ENCODE measurements at regions not wholly inside any gene's neighbourhood (a gene's known extent, or its start where the extent isn't known, plus 50 kb on each side); places are given as distances from the start of the nearest gene placed in this dataset.

DNA sequence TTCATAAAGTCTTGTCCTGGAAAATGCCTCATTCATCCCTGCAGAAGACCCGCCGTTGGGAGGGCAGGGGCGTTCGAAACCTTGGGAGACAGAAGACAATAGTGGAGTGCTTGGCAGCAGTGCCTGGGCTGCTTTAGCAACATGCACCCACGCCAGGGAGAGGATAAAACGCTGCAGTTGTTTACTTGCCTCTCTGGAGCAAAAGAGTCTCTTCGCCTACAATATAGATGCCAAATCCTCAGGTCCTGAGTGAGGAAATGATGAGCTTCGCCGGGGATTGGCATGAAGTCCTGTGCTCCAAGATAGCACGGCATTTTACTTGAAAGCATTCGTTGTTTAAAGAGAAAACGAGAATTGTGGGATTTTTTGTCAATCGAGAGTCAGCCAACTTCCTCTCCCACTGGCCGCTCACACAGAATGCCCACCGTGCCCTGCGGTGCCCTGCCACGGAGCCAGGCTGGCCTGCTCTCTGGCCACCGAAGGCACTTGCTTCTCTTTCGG is 152.5 kb upstream of the POU3F3 start:
- no peak for DNase-seq (ENCODE audit: low read depth, low spot score)

DNA sequence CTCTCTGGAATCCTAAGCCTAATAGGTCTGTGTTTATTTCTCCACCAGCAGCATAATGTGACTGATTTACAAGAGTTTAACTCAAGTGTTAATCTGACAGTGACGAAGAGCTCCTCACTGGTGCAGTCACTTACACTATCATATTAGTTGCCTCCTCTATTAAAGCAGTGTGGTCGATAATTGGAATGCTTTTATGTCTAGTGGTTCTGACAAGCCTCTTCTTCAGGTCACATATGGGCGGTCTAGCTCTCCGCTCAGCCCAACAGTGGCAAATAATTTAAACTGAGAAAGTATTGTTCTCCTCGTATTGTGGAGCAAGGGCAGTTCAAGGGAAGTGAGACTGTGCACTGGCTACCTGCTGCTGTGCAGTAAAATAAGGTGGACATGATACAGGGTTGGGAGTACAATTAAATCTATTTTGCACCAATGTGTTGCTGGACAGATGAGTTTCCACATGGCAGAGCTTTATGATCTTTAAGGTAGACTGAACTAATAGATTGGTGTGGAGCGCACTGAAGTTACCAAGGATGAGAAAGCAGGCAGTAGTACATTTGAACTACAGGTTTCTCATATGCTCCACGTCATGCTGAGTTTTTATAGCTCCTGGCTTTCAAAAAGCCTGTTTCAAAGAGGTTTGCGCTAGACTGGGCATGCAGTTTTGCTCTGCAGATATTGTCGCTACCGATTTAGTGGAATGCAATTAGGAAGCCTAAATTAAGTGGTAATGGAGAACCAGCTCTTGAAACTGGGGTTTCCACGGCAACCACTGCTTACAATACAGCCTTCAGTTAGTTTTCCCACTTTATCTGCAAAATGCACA is 151.7 kb upstream of the POU3F3 start:
- DNase-seq (ENCODE audit: low read depth, low spot score) = no peak

DNA sequence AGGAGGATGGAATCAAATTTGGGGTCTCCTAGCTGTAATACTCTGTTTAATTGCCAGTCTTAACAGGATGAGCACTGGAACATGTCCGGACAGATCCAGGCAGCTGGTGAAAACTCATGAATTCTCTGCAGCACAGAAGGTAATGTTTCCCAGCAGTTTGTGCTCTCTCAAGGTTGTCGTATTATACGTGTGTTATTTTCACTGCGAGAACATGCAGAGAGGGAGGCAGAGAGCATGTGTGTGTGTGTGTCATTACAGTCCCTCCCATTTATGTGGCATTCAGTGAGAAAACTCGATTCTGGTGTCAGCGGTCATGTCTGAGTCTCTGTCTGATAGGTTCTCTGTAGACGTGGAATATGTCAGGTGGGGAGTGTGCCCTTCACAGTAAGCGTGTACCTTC is 150.2 kb upstream of the POU3F3 start:
- DNase-seq (ENCODE audit: low read depth, low spot score) = no peak

DNA sequence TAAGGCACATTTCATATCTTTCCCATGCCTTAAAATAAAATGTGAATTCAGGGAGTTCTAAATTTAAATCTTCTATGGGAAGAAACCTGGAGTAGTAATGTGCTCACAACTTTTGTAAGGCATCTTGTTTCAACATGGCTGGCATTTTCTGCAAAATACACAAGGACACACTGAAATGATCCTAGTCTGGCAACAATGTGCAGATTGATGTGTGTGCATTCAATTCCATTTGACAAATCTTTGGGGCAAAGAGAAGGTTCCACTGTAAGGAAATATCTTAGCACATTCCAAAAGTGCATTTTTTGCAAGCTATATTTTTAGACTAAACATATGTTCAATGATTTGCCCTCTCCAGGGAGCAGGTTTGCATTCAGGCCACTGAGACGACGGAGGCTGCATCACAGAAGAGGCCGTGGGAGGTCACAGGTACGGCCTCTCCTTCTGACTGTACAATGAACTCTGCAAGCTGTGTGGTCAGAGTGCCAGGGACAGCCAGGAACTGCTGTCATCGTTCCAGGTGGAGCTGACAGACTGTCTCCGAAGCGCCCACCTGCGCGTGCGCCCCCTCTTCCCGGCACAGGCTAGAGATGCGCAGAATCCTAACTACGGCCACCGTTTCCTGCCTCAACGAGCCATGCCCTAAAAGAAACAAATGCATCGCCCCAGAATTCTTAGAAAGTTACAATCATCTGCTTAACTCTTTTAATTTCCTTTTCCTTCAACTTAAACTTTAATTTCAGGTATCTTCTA is 149.2 kb upstream of the POU3F3 start:
- DNase-seq (ENCODE audit: low read depth, low spot score) = no peak

DNA sequence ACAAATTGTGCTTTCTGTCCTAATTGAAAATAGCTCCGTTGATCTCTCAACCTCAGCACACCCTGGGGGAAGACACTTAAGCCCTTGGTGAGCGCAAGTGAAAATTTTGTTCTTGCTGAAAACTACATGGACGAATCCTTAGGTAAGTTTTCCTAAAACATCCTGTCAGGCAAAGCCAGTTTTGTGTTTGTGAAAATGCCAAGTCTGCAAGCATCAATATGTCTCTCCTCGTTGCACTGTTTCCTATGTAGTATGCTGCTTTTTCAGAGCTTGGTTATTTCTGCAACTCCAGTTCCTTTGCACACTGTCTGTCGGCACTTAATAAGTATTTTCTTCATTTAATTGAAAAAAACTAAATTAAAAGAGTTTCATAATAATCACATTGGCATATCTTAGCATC is 146.9 kb upstream of the POU3F3 start:
- no peak for DNase-seq (ENCODE audit: low read depth, low spot score)

DNA sequence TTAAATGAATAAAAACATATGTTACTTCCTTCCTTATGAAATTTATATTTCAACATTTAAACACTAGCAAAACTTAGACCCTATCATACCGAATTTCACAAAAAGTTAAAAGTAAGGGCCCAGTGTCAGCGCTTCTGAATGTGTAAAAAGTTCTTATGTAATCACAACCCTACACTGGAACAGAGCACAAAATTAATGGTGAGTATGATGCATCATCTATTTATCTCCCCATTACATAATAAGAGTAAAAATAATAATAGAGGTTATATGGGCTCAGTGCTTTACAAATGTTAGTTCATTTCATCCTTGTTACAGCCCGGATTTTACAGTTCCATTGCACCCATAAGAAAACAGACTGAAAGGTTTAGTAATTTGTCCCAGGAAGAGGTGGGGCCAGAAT is 144.9 kb upstream of the POU3F3 start:
- no peak for DNase-seq (ENCODE audit: low read depth, low spot score)

DNA sequence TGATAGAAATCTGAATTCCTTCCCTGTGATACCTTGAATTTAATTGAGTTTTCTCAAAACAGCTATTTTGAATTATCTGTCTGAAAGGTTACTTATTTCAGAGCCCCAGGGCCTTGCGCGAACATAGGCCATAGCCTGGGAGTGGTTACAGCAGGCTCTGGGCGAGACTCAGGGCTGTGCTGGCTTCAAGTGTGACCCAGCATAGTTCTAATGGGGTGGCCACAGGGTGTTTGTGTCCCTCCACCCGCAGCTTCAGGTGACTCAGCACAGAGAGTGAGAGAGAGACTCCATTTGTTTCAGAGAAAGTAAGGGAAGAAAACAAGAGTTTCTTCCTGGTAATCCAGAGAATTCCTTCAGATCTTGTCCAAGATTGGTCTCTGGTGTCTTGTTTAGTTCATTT is 137.9 kb upstream of the POU3F3 start:
- no peak for DNase-seq (ENCODE audit: low read depth, low spot score)

DNA sequence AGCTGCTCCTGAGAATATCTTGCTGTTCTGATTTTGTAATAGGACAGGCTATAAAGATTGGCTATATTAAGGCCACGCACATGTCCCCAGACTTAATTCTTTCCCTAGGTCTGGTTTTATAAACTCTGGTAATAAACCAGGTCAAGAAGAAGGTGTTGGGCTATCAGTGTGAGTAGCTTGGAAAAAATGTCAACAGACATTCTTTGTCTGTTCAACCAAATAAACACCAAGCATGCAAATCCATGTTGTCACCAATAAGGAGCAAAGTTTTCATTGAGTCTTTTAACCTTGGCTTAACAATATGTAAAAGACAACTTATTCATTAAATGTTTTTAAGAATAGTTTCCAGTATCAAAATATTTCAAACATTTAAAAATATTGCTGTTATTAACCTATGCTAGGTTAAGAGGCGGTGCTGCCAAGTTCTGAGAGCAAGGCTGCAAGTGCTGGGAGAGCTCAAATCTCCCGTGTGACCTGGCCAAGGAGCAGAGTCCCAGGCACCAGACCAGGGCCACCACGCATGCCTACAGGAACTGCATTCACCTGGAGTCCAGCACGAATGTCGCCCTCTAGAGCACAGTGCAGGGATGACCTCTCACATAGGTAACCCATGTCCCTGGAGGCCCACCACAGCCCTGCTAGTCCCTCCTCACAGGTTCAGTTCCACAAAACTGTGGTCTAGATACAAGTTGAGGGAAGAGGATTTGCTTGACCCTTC is 120.5 kb upstream of the POU3F3 start:
- DNase-seq (ENCODE audit: low read depth, low spot score) = peak; percentile 69

DNA sequence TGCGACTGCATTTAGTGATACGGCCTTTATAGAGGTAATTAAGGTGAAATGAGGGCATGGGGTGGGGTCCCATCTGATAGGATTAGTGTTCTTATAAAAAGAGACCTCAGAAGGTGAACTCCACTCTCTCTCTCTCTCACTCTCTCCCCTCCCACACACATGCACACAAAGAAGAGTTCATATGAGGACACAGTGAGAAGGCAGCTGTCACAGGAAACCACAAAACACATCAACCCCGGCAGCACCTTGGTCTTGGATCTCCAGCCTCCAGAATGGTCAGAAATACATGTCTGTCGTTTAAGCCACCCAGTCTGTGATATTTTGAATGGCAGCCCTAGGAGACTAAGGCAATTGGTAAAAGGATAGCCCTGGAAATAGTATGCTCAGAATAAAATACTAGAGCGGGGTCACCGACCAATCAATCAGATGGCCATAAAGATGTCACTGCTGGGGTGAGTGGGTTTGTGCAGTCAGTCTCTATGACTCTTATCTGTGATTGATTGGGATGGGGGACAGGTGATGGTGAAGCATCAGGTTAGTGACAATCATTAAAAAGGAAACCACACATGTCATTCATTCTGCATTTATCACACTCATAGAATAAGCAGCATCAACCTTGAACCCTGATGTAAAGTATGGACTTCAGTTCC is 118.9 kb upstream of the POU3F3 start:
- no peak for DNase-seq (ENCODE audit: low read depth, low spot score)

DNA sequence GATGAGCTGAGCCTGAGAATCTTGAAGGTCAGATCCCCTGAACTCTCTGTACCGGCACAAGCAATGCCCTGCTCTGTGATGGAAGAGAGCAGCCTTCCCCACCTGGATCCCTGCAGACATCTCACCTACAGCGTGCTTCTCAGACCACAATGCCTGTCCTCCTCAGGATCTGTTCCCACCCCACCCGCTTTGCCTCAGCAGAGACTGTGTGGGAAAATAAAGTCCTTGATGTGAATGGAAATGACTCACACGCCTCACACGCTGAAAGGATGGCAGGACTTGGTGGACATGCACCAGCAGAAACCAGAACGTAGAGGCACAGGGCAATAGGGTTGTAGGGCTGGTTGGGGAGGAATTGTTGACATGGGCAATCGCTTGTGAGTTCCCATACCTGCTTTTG is 117.9 kb upstream of the POU3F3 start:
- no peak for DNase-seq (ENCODE audit: low read depth, low spot score)

DNA sequence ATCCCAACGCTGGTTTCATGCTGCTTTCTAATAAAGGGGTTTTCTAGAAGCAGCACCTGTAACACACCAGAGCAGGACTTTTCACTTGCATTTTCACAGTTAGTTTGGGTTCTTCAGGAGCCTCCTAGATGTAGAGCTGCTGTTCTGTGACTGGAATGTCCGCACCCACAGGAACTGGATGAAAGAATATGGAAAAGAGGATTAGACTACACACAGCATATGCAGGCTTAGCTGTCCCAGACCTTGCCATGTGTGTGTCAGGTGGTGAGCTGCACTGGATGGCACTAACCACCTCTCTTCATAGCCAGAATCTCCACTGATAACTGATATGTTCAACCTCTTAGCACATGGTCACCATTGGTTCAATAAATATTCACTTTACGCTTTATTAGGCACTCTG is 112.1 kb upstream of the POU3F3 start:
- no peak for DNase-seq (ENCODE audit: low read depth, low spot score)

DNA sequence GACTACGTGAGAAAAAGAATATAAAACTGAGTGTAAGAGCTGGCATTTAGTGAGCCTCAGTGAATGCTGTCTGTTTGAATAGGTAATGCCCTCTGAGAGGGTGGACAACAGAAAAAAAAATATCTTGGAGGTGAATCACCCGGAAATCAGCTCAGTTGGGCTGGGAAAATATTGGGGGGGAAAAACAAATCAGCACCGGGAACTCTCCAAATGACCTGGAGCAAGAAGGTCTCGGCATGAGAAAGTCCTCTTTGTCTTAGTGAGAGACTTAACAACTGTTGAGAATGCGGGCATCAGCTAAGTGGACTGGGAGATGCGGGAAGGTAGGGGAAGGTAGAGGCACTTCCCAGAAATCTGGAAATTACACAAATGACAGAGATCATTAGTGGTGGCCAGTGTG is 109.4 kb upstream of the POU3F3 start:
- peak; percentile 14 for DNase-seq (ENCODE audit: low read depth, low spot score)

DNA sequence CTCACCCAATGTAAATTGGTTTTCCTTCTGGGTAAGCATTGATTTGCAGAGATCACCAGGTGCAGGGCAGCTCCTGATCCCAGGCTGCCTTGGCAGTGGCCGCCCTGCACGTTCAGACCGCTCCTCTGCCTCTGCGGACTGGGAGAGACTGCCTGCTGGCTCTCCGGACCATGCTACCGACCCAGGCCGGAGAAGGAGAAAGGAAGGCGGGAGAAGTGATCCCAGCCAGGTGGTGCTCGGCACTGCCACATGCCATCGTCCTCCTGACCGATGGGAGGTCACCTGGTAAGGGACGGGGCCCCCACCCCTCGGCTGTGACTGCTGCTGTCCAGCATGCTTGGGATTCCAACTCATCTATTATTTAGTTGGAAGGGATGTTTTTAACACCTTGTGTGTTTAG is 108.1 kb upstream of the POU3F3 start:
- peak; percentile 35 for DNase-seq (ENCODE audit: low read depth, low spot score)

DNA sequence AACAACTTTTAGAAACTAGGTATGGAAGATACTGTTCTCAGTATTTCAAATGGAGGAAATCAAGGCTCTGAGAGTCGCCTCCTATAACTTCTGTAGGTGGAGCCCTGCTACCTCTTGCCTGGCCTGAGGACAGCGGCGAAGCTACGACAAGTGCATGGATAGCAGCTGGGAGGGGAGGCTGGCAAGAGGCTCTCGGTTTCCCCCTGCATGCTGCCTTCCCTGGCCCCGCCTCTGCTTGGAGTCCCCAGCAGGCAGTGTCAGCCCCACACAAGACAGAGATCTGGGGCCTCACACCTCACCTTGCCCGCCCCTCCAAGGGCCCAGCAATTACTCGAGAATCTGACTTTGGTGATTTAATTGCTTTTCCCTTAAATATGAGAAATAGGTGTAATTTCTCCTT is 107.6 kb upstream of the POU3F3 start:
- peak; percentile 43 for DNase-seq (ENCODE audit: low read depth, low spot score)

DNA sequence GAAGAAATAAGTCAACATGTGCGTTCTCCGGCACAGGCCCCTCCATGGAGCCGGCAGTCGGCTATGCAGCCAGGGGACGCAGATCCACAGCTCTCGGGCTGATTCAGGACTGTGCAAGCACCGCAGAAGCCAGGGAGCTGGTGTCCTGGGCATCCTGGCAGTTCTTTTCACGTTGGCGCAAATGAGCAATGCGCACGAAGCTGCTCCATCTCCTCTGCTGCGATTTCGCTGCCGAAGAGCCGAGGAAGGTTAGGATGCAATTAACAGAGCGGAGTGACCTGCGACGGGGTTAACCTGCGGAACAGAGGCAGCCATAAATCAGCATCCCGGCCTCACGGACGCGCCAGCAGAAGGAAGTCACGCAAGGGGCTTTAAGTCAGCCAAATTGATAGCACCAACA is 107.1 kb upstream of the POU3F3 start:
- no peak for DNase-seq (ENCODE audit: low read depth, low spot score)

DNA sequence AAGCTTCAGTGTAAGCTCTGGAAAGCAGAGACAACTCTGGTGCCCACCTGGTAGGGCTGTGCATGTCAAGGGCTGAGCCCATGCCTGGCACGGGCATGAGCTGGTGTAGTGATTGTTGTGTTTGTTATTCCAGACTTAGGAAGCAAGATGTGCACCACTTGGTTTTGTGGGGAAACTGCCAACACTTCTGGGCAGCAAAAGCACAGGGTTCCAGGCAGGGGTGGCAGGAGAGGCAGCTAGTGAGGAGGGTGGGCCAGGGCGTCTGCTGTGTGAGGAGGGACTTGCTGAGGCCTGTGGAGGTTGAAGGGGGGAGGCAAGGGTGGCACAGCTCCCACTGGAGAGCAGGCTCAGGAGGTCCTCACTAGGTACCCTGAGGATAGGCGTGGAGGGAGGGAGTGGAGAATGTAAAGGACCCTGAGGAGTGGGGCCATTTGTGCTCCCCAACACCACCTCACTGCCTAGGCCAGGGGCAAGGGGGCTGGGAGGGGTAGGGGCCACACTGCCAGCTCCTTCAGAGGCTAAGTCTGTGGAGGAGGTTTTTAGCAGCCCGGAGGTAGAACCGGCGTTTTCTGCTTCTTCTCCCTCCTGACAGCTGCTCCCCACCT is 104.0 kb upstream of the POU3F3 start:
- no peak for DNase-seq (ENCODE audit: low read depth, low spot score)

DNA sequence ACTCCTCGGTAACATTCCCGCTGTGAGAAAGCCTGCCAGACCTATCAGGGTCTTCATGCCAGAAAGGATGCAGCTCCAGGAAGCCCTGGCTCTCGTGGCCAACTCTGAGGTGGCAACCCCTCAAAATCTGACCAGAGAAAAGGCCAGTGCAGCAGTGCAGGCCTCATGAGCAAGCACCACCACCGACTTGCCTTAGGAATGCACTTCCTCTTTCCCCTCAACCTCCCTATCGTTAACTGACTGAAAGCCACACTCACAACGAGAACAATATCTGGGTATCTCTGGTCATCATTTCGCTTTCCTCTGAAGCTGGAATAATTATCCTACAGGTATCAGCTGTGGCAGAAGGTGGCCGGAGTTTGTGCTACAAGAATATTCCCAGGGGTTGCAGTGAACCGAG is 101.4 kb upstream of the POU3F3 start:
- no peak for DNase-seq (ENCODE audit: low read depth, low spot score)

DNA sequence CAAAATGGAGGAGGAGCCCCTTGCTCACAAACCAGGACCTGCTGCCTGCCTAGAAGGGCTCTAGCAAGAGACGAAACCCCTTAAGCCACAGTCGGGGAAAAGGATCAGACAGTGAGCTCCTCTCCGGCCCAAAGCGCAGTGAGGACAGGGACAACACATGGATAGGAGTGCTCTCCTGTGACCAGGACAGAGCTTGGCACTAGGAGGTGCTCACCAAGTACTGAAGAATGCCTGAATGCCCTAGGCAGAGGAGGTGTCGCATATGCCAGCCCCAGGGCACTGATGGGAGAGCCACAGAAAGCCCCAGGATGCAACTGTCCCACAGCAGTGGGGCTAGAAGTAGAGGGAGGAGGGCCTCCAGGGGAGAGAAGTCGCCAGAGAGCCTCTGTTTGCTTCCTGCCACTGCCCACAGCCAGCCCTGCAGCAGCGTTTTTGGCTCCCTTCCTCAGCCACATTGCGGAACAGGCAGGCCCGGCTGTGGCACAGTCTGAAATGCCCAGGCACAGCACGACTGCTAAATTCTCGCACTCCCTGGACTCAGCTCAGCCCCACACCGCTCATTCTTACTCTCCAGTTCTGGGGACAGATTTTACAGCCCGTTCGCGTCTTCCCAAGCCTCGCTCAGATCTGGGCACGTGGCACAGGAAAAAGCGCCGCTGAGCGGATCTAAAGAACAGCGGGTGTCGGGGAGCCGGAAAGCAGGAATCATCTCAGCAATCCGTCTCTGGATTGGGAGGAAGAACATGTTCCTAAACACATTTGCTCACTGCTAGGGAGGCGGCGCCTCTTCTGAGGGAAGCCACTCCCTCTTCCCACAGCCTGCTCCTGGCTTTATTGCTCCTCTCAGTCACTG is 98.7 kb upstream of the POU3F3 start:
- peak; percentile 39 for DNase-seq (ENCODE audit: low read depth, low spot score)

DNA sequence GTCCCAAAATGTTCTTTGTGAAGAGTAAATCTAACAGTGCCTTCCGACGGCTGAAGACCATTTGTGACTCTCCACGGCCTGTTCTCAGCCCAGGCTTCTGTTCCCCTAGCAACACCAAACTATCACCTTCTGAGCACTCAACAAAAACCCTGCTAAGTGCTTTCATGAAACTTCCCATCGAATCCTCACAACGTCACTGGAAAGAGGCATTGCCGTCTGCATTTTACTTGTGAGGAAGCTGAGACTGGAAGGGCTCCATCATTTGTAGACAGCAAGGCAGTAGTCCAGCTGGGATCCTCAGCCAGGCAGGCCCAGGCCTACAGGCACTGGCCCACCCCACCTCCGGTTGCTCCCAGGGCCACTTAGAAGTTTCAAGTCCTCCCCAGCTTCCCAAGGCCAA is 97.8 kb upstream of the POU3F3 start:
- no peak for DNase-seq (ENCODE audit: low read depth, low spot score)

DNA sequence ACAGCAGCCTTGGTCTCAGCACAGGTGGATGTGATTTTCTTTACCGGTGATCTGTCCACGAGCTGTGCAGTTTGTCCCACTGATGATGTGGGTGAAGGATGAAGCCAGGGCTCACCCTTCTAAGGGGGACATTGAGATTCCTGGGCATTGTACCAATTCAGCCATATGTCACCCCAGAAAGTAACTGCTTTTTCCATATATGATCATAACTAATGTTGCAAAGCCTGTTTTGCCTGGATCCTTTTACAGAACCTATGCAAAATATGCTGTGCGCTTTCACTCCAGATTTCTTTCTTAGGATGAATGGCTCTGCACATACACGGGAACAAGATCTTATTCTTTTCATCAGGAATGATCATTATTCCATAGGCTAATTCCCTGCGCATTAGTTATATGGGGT is 96.9 kb upstream of the POU3F3 start:
- DNase-seq (ENCODE audit: low read depth, low spot score) = no peak
